ENCODE measurements at regions not wholly inside any gene's neighbourhood (a gene's known extent, or its start where the extent isn't known, plus 50 kb on each side); places are given as distances from the start of the nearest gene placed in this dataset.

DNA sequence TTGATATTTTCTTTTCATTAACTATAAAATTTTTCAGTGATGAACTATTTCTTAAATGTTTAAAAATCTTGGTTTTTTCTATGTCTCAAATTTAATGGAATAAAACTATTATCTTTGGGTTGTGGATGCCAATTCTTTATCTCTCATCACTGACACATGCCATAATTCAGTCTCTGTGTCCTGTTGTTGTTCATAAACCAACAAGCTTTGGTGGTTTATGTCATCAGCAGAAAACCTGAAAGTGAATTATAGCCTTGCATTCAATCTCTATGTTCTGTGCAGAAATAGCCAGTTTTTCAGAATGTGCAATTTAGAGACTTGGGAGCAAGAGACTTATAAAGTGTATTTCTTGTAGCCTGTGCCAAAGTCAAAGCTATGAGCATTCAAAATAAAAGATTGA, 462.6 kb upstream of the ADGRL4 start:
- no peaks in the 10 kb centered on the region for H3K27me3 ChIP-seq (replicated peaks; ENCODE audit: insufficient read depth, low read depth, low read length, poor library complexity)
- H3K4me3 ChIP-seq (ENCODE audit: low read depth, low read length, poor library complexity, severe bottlenecking) = no peak overlapping the region
- intact Hi-C loops (cut with micrococcal nuclease; ENCODE audit: unreplicated experiment) = no loop called here
- ChIA-PET POLR2A (ENCODE audit: low non-redundant PET) (no interaction called here), CTCF (no interaction called here)
- H3K36me3 ChIP-seq (ENCODE audit: insufficient read depth, low read length, poor library complexity, severe bottlenecking) = no peaks in the 10 kb centered on the region
- no peak for TF ChIP-seq EZH2 (IDR thresholded peaks at IDR 0.05; ENCODE audit: borderline replicate concordance, low read depth, low read length, poor library complexity, severe bottlenecking)
- TF ChIP-seq, protein P1, sequence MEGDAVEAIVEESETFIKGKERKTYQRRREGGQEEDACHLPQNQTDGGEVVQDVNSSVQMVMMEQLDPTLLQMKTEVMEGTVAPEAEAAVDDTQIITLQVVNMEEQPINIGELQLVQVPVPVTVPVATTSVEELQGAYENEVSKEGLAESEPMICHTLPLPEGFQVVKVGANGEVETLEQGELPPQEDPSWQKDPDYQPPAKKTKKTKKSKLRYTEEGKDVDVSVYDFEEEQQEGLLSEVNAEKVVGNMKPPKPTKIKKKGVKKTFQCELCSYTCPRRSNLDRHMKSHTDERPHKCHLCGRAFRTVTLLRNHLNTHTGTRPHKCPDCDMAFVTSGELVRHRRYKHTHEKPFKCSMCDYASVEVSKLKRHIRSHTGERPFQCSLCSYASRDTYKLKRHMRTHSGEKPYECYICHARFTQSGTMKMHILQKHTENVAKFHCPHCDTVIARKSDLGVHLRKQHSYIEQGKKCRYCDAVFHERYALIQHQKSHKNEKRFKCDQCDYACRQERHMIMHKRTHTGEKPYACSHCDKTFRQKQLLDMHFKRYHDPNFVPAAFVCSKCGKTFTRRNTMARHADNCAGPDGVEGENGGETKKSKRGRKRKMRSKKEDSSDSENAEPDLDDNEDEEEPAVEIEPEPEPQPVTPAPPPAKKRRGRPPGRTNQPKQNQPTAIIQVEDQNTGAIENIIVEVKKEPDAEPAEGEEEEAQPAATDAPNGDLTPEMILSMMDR (conservative IDR thresholded peaks at IDR 0.05; ENCODE audit: low read depth, low read length) = no peak
- no peak overlapping the region for H3K27ac ChIP-seq (ENCODE audit: low read depth, low read length, poor library complexity, severe bottlenecking)
- BruUV-seq (replicated peaks) = no TSS peak
- H3K4me1 ChIP-seq (ENCODE audit: insufficient read depth, low read length, poor library complexity, severe bottlenecking) = no peaks in the 10 kb centered on the region
- no peak for DNase-seq (ENCODE audit: low spot score)
- no peaks in the 10 kb centered on the region for H3K9me3 ChIP-seq (ENCODE audit: low read depth, low read length, poor library complexity, severe bottlenecking)

- no TSS peak for BruUV-seq (replicated peaks)
- no peak for TF ChIP-seq EZH2 (IDR thresholded peaks at IDR 0.05; ENCODE audit: borderline replicate concordance, low read depth, low read length, poor library complexity, severe bottlenecking)
- TF ChIP-seq, protein P1 (conservative IDR thresholded peaks at IDR 0.05; ENCODE audit: low read depth, low read length) = no peak
- Histone ChIP-seq H3K4me3 (ENCODE audit: low read depth, low read length, poor library complexity, severe bottlenecking) (no peak overlapping the region), H3K36me3 (ENCODE audit: insufficient read depth, low read length, poor library complexity, severe bottlenecking) (no peaks in the 10 kb centered on the region), H3K27me3 (replicated peaks; ENCODE audit: insufficient read depth, low read depth, low read length, poor library complexity) (no peaks in the 10 kb centered on the region), H3K4me1 (ENCODE audit: insufficient read depth, low read length, poor library complexity, severe bottlenecking) (no peaks in the 10 kb centered on the region), H3K27ac (ENCODE audit: low read depth, low read length, poor library complexity, severe bottlenecking) (no peak overlapping the region), H3K9me3 (ENCODE audit: low read depth, low read length, poor library complexity, severe bottlenecking) (no peaks in the 10 kb centered on the region)
- ChIA-PET CTCF (no interaction called here), POLR2A (ENCODE audit: low non-redundant PET) (no interaction called here)
- intact Hi-C loops (cut with micrococcal nuclease; ENCODE audit: unreplicated experiment) = no loop called here
- no peak for DNase-seq (ENCODE audit: low spot score)
Measured at GRCh38 chr1:79460773-79461436, 454.4 kb upstream of the ADGRL4 start.

DNA sequence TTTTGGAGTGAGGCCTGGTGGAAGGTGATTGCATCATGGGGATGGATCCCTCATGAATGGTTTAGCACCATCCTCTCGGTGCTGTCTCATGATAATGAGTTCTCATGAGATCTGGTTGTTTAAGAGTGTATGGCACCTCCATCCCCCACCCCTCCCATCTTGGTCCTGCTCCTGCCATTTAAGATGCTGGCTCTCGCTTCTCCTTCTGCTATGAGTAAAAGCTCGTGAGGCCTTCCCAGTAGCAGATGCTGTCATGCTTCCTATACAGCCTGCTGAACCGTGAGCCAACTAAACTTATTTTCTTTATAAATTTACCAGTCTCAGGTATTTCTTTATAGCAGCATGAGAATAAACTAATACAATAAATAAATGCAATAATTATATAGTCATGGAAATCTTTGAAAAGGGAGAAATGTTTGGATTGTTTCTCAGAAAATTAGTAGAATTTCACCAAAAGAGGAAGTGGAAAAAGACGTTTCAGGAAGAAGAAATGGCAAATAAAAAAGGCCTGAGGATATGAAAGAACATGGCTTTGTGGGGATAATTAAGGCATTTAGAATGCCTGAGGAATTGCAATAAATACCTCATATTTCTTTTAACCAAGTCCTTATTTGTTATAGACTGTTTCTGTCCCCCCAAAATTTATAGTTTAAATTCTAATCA, 451.2 kb upstream of the ADGRL4 start:
- DNase-seq (ENCODE audit: low spot score) = no peak
- H3K36me3 ChIP-seq (ENCODE audit: insufficient read depth, low read length, poor library complexity, severe bottlenecking) = no peaks in the 10 kb centered on the region
- no TSS peak for BruUV-seq (replicated peaks)
- no peaks in the 10 kb centered on the region for H3K9me3 ChIP-seq (ENCODE audit: low read depth, low read length, poor library complexity, severe bottlenecking)
- CTCF ChIA-PET = no interaction called here
- no peak overlapping the region for H3K4me3 ChIP-seq (ENCODE audit: low read depth, low read length, poor library complexity, severe bottlenecking)
- POLR2A ChIA-PET (ENCODE audit: low non-redundant PET) = no interaction called here
- TF ChIP-seq EZH2 (IDR thresholded peaks at IDR 0.05; ENCODE audit: borderline replicate concordance, low read depth, low read length, poor library complexity, severe bottlenecking) = no peak
- TF ChIP-seq, protein P1 (conservative IDR thresholded peaks at IDR 0.05; ENCODE audit: low read depth, low read length) = no peak
- no peaks in the 10 kb centered on the region for H3K27me3 ChIP-seq (replicated peaks; ENCODE audit: insufficient read depth, low read depth, low read length, poor library complexity)
- H3K4me1 ChIP-seq (ENCODE audit: insufficient read depth, low read length, poor library complexity, severe bottlenecking) = no peaks in the 10 kb centered on the region
- no peak overlapping the region for H3K27ac ChIP-seq (ENCODE audit: low read depth, low read length, poor library complexity, severe bottlenecking)
- intact Hi-C loops (cut with micrococcal nuclease; ENCODE audit: unreplicated experiment) = no loop called here

Measured in A673 (cell line).